Endothelial cell of umbilical vein (primary cell): ENCODE measurements at regions not wholly inside any gene's neighbourhood (a gene's known extent, or its start where the extent isn't known, plus 50 kb on each side); places are given as distances from the start of the nearest gene placed in this dataset.

Experiments
- BruUV-seq: library from RNA; stranded (reverse); fragments of 400-500 nt; replicated peaks from 2 replicates; lab custom pipeline; 2021; lab: Mats Ljungman, UMichigan
- CTCF ChIA-PET: fragments of 300-600, 350-600 bp; sonication (Branson Sonifier 250); formaldehyde crosslinking; loops from one replicate; lab custom pipeline; 2021; ENCODE audit warnings: antibody characterized with exemption, inconsistent platforms; lab: Charles Lee
- POLR2A ChIA-PET: fragments of 300-600, 350-600 bp; sonication (Branson Sonifier 250); formaldehyde crosslinking; loops from one replicate; lab custom pipeline; 2021; ENCODE audit warnings: antibody characterized with exemption, inconsistent platforms; lab: Charles Lee
- DNase-seq: peaks from one replicate; pipeline ENCODE4 v3.0.0-alpha.2; 2011; ENCODE audit warnings: low read depth, low spot score
- FAIRE-seq: peaks from 2 replicates; lab custom pipeline; 2011; peaks lifted over from hg19 to GRCh38; lab: Jason Lieb, UNC
- H2AFZ ChIP-seq: 2 replicates; pipeline ENCODE4 v1.6.0; 2012; ENCODE audit warnings: low read depth, low read length, control low read depth, inconsistent platforms
- H3K27ac ChIP-seq: 2 replicates; pipeline ENCODE4 v1.5.1; 2011; ENCODE audit warnings: low read depth, mild to moderate bottlenecking, control low read depth, low read length, moderate library complexity; ENCODE audit not compliant: insufficient read depth
- H3K27me3 ChIP-seq, 2 experiments: 2 replicates each; pipeline versions ENCODE4 v1.6.0 to v1.6.1; 2011; ENCODE audit warnings: low read length in 2 of 2, mixed read lengths in 1 of 2; ENCODE audit not compliant: control insufficient read depth in 2 of 2, insufficient read depth in 2 of 2
- H3K36me3 ChIP-seq, 2 experiments: 2 replicates in 1 of 2; 3 replicates in 1 of 2; pipeline ENCODE4 v1.5.1; 2011; ENCODE audit warnings: low read length in 2 of 2, mild to moderate bottlenecking in 1 of 2, moderate library complexity in 1 of 2; ENCODE audit not compliant: control insufficient read depth in 2 of 2, insufficient read depth in 2 of 2; ENCODE audit errors: extremely low read depth in 1 of 2
- H3K4me1 ChIP-seq: 3 replicates; pipeline ENCODE4 v1.5.1; 2011; ENCODE audit warnings: mild to moderate bottlenecking, low read length; ENCODE audit not compliant: control insufficient read depth, insufficient read depth; ENCODE audit errors: extremely low read depth
- H3K4me2 ChIP-seq: 2 replicates; pipeline ENCODE4 v1.6.1; 2011; ENCODE audit warnings: low read length, control low read depth, mixed read lengths; ENCODE audit not compliant: insufficient read depth
- H3K4me3 ChIP-seq, 3 experiments: fragments of 200-600 bp in 1 of 3; sonication (generic), shearing (Covaris generic) in 1 of 3; replicated peaks in 1 of 3; 2 replicates each; pipeline ENCODE4 v1.5.1; 2011 to 2016; ENCODE audit warnings: control low read depth in 3 of 3, low read length in 3 of 3, mild to moderate bottlenecking in 2 of 3, inconsistent platforms in 1 of 3, low read depth in 1 of 3, moderate library complexity in 1 of 3; ENCODE audit not compliant: insufficient read depth in 1 of 3
- H3K79me2 ChIP-seq: 2 replicates; pipeline ENCODE4 v1.6.0; 2012; ENCODE audit warnings: low read length, inconsistent platforms; ENCODE audit not compliant: control insufficient read depth, insufficient read depth
- H3K9ac ChIP-seq: replicated peaks from 2 replicates; pipeline ENCODE3; 2011; ENCODE audit warnings: low read length, control low read depth; ENCODE audit not compliant: insufficient read depth; ENCODE audit errors: extremely low read depth
- H3K9me1 ChIP-seq: replicated peaks from 3 replicates; pipeline ENCODE4 v1.6.0; 2011; ENCODE audit warnings: mild to moderate bottlenecking, low read length; ENCODE audit not compliant: control insufficient read depth, insufficient read depth; ENCODE audit errors: extremely low read depth
- H3K9me3 ChIP-seq: replicated peaks from 2 replicates; pipeline ENCODE4 v1.5.1; 2012; ENCODE audit warnings: low read length, inconsistent platforms; ENCODE audit not compliant: control insufficient read depth, insufficient read depth
- H4K20me1 ChIP-seq: replicated peaks from 2 replicates; pipeline ENCODE3; 2011; ENCODE audit warnings: mild to moderate bottlenecking, low read length; ENCODE audit not compliant: control insufficient read depth, insufficient read depth; ENCODE audit errors: extremely low read depth
- CTCF ChIP-seq, 2 donors: IDR thresholded peaks; 1 replicate in 1 of 2; 2 replicates in 1 of 2; pipeline ENCODE4 v1.5.1; 2011; ENCODE audit warnings: low read length in 2 of 2, mild to moderate bottlenecking in 2 of 2, moderate library complexity in 2 of 2, control low read depth in 1 of 2, inconsistent platforms in 1 of 2, low read depth in 1 of 2; ENCODE audit not compliant: insufficient read depth in 1 of 2; ENCODE audit errors: extremely low read depth in 1 of 2
- EZH2 ChIP-seq: IDR thresholded peaks from 2 replicates; pipeline ENCODE4 v1.6.1; 2012; ENCODE audit warnings: borderline replicate concordance, low read depth, mild to moderate bottlenecking, moderate library complexity, low read length, inconsistent platforms; ENCODE audit not compliant: severe bottlenecking
- FOS ChIP-seq: IDR thresholded peaks from 2 replicates; pipeline ENCODE4 v1.6.1; 2011; ENCODE audit warnings: mild to moderate bottlenecking, low read length, moderate library complexity, borderline replicate concordance; ENCODE audit not compliant: insufficient read depth
- GATA2 ChIP-seq: IDR thresholded peaks from 2 replicates; pipeline ENCODE4 v1.7.0; 2011; ENCODE audit warnings: low read depth, mild to moderate bottlenecking, moderate library complexity, mixed read lengths, low read length; ENCODE audit not compliant: insufficient read length, insufficient read depth
- JUN ChIP-seq: IDR thresholded peaks from 2 replicates; pipeline ENCODE4 v1.6.1; 2011; ENCODE audit warnings: borderline replicate concordance, low read depth; ENCODE audit not compliant: insufficient read length, insufficient read depth
- MAX ChIP-seq: IDR thresholded peaks from 2 replicates; pipeline ENCODE4 v1.6.1; 2011; ENCODE audit not compliant: insufficient read depth, insufficient read length
- MYC ChIP-seq: IDR thresholded peaks from one replicate; pipeline ENCODE4 v1.6.1; 2011; ENCODE audit warnings: mild to moderate bottlenecking, low read depth, low read length
- POLR2A ChIP-seq: IDR thresholded peaks from 2 replicates; pipeline ENCODE4 v1.6.1; 2012; ENCODE audit warnings: low read depth, mild to moderate bottlenecking, control low read depth, low read length
- POLR2AphosphoS5 ChIP-seq: IDR thresholded peaks from 2 replicates; pipeline ENCODE4 v1.6.1; 2012; ENCODE audit warnings: low read depth, mild to moderate bottlenecking, control low read depth, low read length, moderate library complexity; ENCODE audit not compliant: insufficient read depth
- dilution Hi-C: fragments of 300-500 bp; cut with MboI; formaldehyde crosslinking; loops from one replicate; pipeline ENCODE4 v1.15.0; 2019; ENCODE audit warnings: low sequenced_read_pairs; ENCODE audit not compliant: extremely low pct_ligation_motif_present
- intact Hi-C: fragments of 100-400 bp; cut with micrococcal nuclease; formaldehyde crosslinking; loops from one replicate; pipeline ENCODE4 v1.10.0; 2022

- Histone ChIP-seq H3K4me1 (peaks cover 19% of the 10 kb centered on the region), H3K36me3 (no peaks in the 10 kb centered on the region), H3K9ac (no peak overlapping the region), H3K9me3 (no peaks in the 10 kb centered on the region), H3K27me3 (no peaks in the 10 kb centered on the region), H4K20me1 (no peaks in the 10 kb centered on the region), H3K79me2 (no peaks in the 10 kb centered on the region), H3K9me1 (no peaks in the 10 kb centered on the region), H3K4me3 (no peak overlapping the region), H2AFZ (no peak overlapping the region), H3K4me2 (no peak overlapping the region), H3K27ac (no peak overlapping the region)
- POLR2A ChIA-PET: no interaction called here
- DNase-seq: no peak
- BruUV-seq: no TSS peak
- intact Hi-C loops: no loop called here
- TF ChIP-seq FOS: no peak
- no peak for TF ChIP-seq EZH2
- TF ChIP-seq MYC: no peak
- TF ChIP-seq CTCF (IDR thresholded peaks at IDR 0.05; ENCODE audit: extremely low read depth in 1 of 2, insufficient read depth in 1 of 2, low read depth in 1 of 2, low read length in 2 of 2): no peak
- no peak for TF ChIP-seq JUN
- TF ChIP-seq GATA2: no peak
- TF ChIP-seq MAX: no peak
- TF ChIP-seq POLR2A: no peak
- TF ChIP-seq POLR2AphosphoS5: no peak
- CTCF ChIA-PET: interaction anchor here (0.6 kb wide), 1 partner anchor 8 kb away, joined by 3 read pairs; no protein-coding TSS in a partner anchor
- dilution Hi-C loops: no loop called here
- no peak for FAIRE-seq
Observed at GRCh38 chr17:77315010-77315409, 174.2 kb downstream of the SEC14L1 start.
